GM21786 (cell line): ENCODE measurements at regions not wholly inside any gene's neighbourhood (a gene's known extent, or its start where the extent isn't known, plus 50 kb on each side); places are given as distances from the start of the nearest gene placed in this dataset.
"Not testable (repeated sequence)": the region's sequence is repeated elsewhere in the genome, so short reads cannot be mapped to it uniquely, and the experiment has no call there.

Experiments
- ATAC-seq: cut with Tn5 transposase; IDR thresholded peaks from one replicate; pipeline ENCODE4 v1.9.1; 2021; ENCODE audit not compliant: unreplicated experiment

- ATAC-seq, result no peak
These were observed 101.1 kb downstream of the KIF4B start for GRCh38 chr5:155114655-155115054.

GRCh38 chr5:155116456-155117251 lies 103.1 kb downstream of the KIF4B start:
- no peak for ATAC-seq

GRCh38 chr5:155125551-155126095 lies 112.1 kb downstream of the KIF4B start:
- ATAC-seq, result no peak

GRCh38 chr5:155126573-155126972 lies 113.0 kb downstream of the KIF4B start:
- ATAC-seq, result no peak

- ATAC-seq, result no peak
These were observed 114.0 kb downstream of the KIF4B start for GRCh38 chr5:155127552-155127951.

- no peak for ATAC-seq
These were observed 115.4 kb downstream of the KIF4B start for GRCh38 chr5:155128786-155129512.

- ATAC-seq, result no peak
These were observed 115.9 kb downstream of the KIF4B start for GRCh38 chr5:155129513-155129880.

- ATAC-seq, result no peak
These were observed 120.6 kb downstream of the KIF4B start for GRCh38 chr5:155134130-155134529.

GRCh38 chr5:155136216-155136850 lies 122.8 kb downstream of the KIF4B start:
- ATAC-seq, result no peak

GRCh38 chr5:155137683-155138082 lies 124.1 kb downstream of the KIF4B start:
- ATAC-seq, result no peak

GRCh38 chr5:155140646-155141045 lies 127.1 kb downstream of the KIF4B start:
- ATAC-seq, result no peak

GRCh38 chr5:155144956-155145355 lies 131.4 kb downstream of the KIF4B start:
- no peak for ATAC-seq

GRCh38 chr5:155147222-155147621 lies 133.7 kb downstream of the KIF4B start:
- no peak for ATAC-seq

GRCh38 chr5:155148694-155149093 lies 135.1 kb downstream of the KIF4B start:
- ATAC-seq, result peak; percentile 47

- ATAC-seq, result no peak
These were observed 136.5 kb downstream of the KIF4B start for GRCh38 chr5:155150012-155150411.

- no peak for ATAC-seq
These were observed 141.4 kb downstream of the KIF4B start for GRCh38 chr5:155154973-155155372.

GRCh38 chr5:155163084-155163483 lies 149.5 kb downstream of the KIF4B start:
- not testable (repeated sequence) for ATAC-seq

GRCh38 chr5:155167736-155168135 lies 154.2 kb downstream of the KIF4B start:
- ATAC-seq, result no peak

- no peak for ATAC-seq
These were observed 168.0 kb downstream of the KIF4B start for GRCh38 chr5:155181542-155181941.

GRCh38 chr5:155189476-155189875 lies 175.9 kb downstream of the KIF4B start:
- ATAC-seq, result no peak

- ATAC-seq, result no peak
These were observed 176.4 kb downstream of the KIF4B start for GRCh38 chr5:155189981-155190380.

GRCh38 chr5:155193029-155193428 lies 179.5 kb downstream of the KIF4B start:
- no peak for ATAC-seq
